H1 (cell line): ENCODE measurements at regions not wholly inside any gene's neighbourhood (a gene's known extent, or its start where the extent isn't known, plus 50 kb on each side); places are given as distances from the start of the nearest gene placed in this dataset.

Experiments
- ASH2L ChIP-seq: fragments of 200-600, 300-600 bp; sonication (generic); IDR thresholded peaks from one replicate; pipeline ENCODE4 v1.7.1; 2017; ENCODE audit warnings: low read length
- CHD1 ChIP-seq: IDR thresholded peaks from 2 replicates; pipeline ENCODE4 v1.6.1; 2012; ENCODE audit warnings: low read depth, low read length, improper control_type of control experiment
- CREB1 ChIP-seq: IDR thresholded peaks from 2 replicates; pipeline ENCODE4 v1.6.1; 2012; ENCODE audit warnings: inconsistent platforms
- EZH2 ChIP-seq: fragments of 200-600 bp; sonication (generic); IDR thresholded peaks from 2 replicates; pipeline ENCODE4 v1.7.1; 2012; ENCODE audit warnings: low read depth, mild to moderate bottlenecking, moderate library complexity, low read length, inconsistent platforms; ENCODE audit not compliant: severe bottlenecking
- GTF2F1 ChIP-seq: IDR thresholded peaks from 2 replicates; pipeline ENCODE4 v1.6.1; 2012; ENCODE audit warnings: low read depth, low read length, improper control_type of control experiment, borderline replicate concordance
- NRF1 ChIP-seq: IDR thresholded peaks from 2 replicates; pipeline ENCODE4 v1.6.1; 2011; ENCODE audit warnings: mild to moderate bottlenecking, low read depth, low read length, improper control_type of control experiment
- POLR2A ChIP-seq, 2 experiments: IDR thresholded peaks; 1 replicate in 1 of 2; 2 replicates in 1 of 2; pipeline ENCODE4 v1.6.1; 2011; ENCODE audit warnings: low read depth in 2 of 2, low read length in 2 of 2, mild to moderate bottlenecking in 2 of 2; ENCODE audit errors: control extremely low read depth in 1 of 2
- TAF1 ChIP-seq: IDR thresholded peaks from 2 replicates; pipeline ENCODE4 v1.6.1; 2011; ENCODE audit warnings: mild to moderate bottlenecking, low read depth, low read length
- TF ChIP-seq, protein P1 (sequence below): IDR thresholded peaks from 2 replicates; pipeline ENCODE4 v1.6.1; 2011; ENCODE audit warnings: low read depth, mild to moderate bottlenecking, low read length; ENCODE audit not compliant: insufficient read depth

DNA sequence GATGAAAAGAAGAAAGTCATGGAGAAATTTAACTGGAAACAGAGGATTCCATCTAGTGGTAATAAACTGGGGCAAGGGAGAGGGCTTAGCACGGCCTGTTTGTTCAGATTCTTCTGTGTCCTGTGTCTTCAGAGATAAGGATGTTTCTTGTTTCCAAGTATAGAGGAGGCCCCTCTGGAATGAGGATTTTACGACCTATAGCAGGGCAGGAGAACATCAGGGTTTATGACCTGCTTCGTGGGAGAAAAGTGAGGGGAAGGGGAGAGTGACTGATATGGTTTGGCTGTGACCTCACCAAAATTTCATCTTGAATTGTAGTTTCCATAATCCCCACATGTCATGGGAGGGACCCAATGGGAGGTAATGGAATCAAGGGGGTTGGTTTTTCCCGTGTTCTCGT lies 93.0 kb upstream of the LDB2 start (continued):
- no peak for TF ChIP-seq TAF1
- no peak for TF ChIP-seq CHD1
- no peak for TF ChIP-seq GTF2F1
- no peak for TF ChIP-seq NRF1
- no peak for TF ChIP-seq CREB1
- TF ChIP-seq, protein P1, sequence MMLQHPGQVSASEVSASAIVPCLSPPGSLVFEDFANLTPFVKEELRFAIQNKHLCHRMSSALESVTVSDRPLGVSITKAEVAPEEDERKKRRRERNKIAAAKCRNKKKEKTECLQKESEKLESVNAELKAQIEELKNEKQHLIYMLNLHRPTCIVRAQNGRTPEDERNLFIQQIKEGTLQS = no peak
- no peak for TF ChIP-seq POLR2A (IDR thresholded peaks at IDR 0.05; ENCODE audit: control extremely low read depth in 1 of 2, low read depth in 2 of 2, low read length in 2 of 2)
- no peak for TF ChIP-seq EZH2
- no peak for TF ChIP-seq ASH2L
- TF ChIP-seq, all 59 proteins: peak for 0
